WERI-Rb-1 (cell line): ENCODE measurements at regions not wholly inside any gene's neighbourhood (a gene's known extent, or its start where the extent isn't known, plus 50 kb on each side); places are given as distances from the start of the nearest gene placed in this dataset.

ENCODE experiments used
- DNase-seq: peaks from one replicate; pipeline ENCODE4 v3.0.0-alpha.2; 2020
- H3K27ac ChIP-seq: fragments of 250-450 bp; sonication (Bioruptor Pico); 2 replicates; pipeline ENCODE4 v1.5.1; 2020; ENCODE audit warnings: mild to moderate bottlenecking, moderate library complexity
- H3K27me3 ChIP-seq: fragments of 250-450 bp; sonication (Bioruptor Pico); 2 replicates; pipeline ENCODE4 v1.5.1; 2021; ENCODE audit warnings: mild to moderate bottlenecking, low read depth, moderate library complexity; ENCODE audit not compliant: insufficient read depth, severe bottlenecking
- H3K36me3 ChIP-seq: fragments of 250-450 bp; sonication (Bioruptor Pico); 2 replicates; pipeline ENCODE4 v1.5.1; 2020; ENCODE audit warnings: mild to moderate bottlenecking, moderate library complexity
- H3K4me3 ChIP-seq: 2 replicates; pipeline ENCODE4 v1.5.1; 2011; ENCODE audit warnings: low read depth, mild to moderate bottlenecking, control low read depth, low read length
- H3K9me3 ChIP-seq: fragments of 250-450 bp; sonication (Bioruptor Pico); 2 replicates; pipeline ENCODE4 v1.5.1; 2021; ENCODE audit warnings: mild to moderate bottlenecking, moderate library complexity; ENCODE audit not compliant: severe bottlenecking
- CTCF ChIP-seq: IDR thresholded peaks from 2 replicates; pipeline ENCODE4 v1.5.1; 2011; ENCODE audit warnings: low read depth, mild to moderate bottlenecking, control low read depth, inconsistent platforms, low read length

- H3K27me3 ChIP-seq, result peaks cover 61% of the 10 kb centered on the region
- H3K27ac ChIP-seq, result no peak overlapping the region
- DNase-seq, result no peak
- H3K36me3 ChIP-seq, result no peaks in the 10 kb centered on the region
- H3K4me3 ChIP-seq, result no peak overlapping the region
- no peak for TF ChIP-seq CTCF
- no peaks in the 10 kb centered on the region for H3K9me3 ChIP-seq
Measured at GRCh38 chrX:104307341-104307740, 52.6 kb upstream of the ESX1 start.

GRCh38 chrX:104306180-104306579 is 51.4 kb upstream of the ESX1 start:
- H3K36me3 ChIP-seq, result no peaks in the 10 kb centered on the region
- TF ChIP-seq CTCF, result no peak
- no peak overlapping the region for H3K27ac ChIP-seq
- H3K9me3 ChIP-seq, result no peaks in the 10 kb centered on the region
- H3K27me3 ChIP-seq, result peaks cover 58% of the 10 kb centered on the region
- DNase-seq, result no peak
- no peak overlapping the region for H3K4me3 ChIP-seq
